NCI-H526 (cell line): ENCODE measurements at regions not wholly inside any gene's neighbourhood (a gene's known extent, or its start where the extent isn't known, plus 50 kb on each side); places are given as distances from the start of the nearest gene placed in this dataset.

Experiments used
- DNase-seq, 2 experiments: peaks; one replicate each; lab custom pipeline; 2025; lab: John Stamatoyannopoulos, UW

- no peak for DNase-seq
Measured at GRCh38 chr11:76276781-76277155, 70.5 kb upstream of the WNT11 start.

GRCh38 chr11:76276046-76276780 lies 69.9 kb upstream of the WNT11 start:
- DNase-seq: no peak

GRCh38 chr11:76275446-76275845 lies 69.1 kb upstream of the WNT11 start:
- DNase-seq: no peak

GRCh38 chr11:76271068-76271467 lies 64.8 kb upstream of the WNT11 start:
- no peak for DNase-seq

GRCh38 chr11:76270389-76270788 lies 64.1 kb upstream of the WNT11 start:
- DNase-seq: no peak

- DNase-seq: no peak
Measured at GRCh38 chr11:76269661-76270261, 63.5 kb upstream of the WNT11 start.

- no peak for DNase-seq
Measured at GRCh38 chr11:76269247-76269646, 62.9 kb upstream of the WNT11 start.

GRCh38 chr11:76268498-76268897 lies 62.2 kb upstream of the WNT11 start:
- DNase-seq: no peak

- no peak for DNase-seq
Measured at GRCh38 chr11:76267556-76267955, 61.3 kb upstream of the WNT11 start.

- DNase-seq: no peak
Measured at GRCh38 chr11:76266286-76267100, 60.2 kb upstream of the WNT11 start.

- DNase-seq: no peak
Measured at GRCh38 chr11:76265771-76266241, 59.5 kb upstream of the WNT11 start.

GRCh38 chr11:76263657-76264056 lies 57.4 kb upstream of the WNT11 start:
- no peak for DNase-seq

- DNase-seq: no peak
Measured at GRCh38 chr11:76263166-76263565, 56.9 kb upstream of the WNT11 start.

- DNase-seq: no peak
Measured at GRCh38 chr11:76260296-76260925, 54.1 kb upstream of the WNT11 start.

- DNase-seq: no peak
Measured at GRCh38 chr11:76259299-76259908, 53.1 kb upstream of the WNT11 start.

- DNase-seq: no peak
Measured at GRCh38 chr11:76257074-76257719, 50.9 kb upstream of the WNT11 start.

- DNase-seq: no peak
Measured at GRCh38 chr11:76256448-76256847, 50.1 kb upstream of the WNT11 start.
